KOPT-K1 (cell line): ENCODE measurements at regions not wholly inside any gene's neighbourhood (a gene's known extent, or its start where the extent isn't known, plus 50 kb on each side); places are given as distances from the start of the nearest gene placed in this dataset.
"Not testable (repeated sequence)": the region's sequence is repeated elsewhere in the genome, so short reads cannot be mapped to it uniquely, and the experiment has no call there.

ENCODE experiments used
- H3K27ac ChIP-seq: fragments of 200-600 bp; sonication (generic); 2 replicates; pipeline ENCODE4 v1.5.1; 2016; ENCODE audit warnings: antibody characterized with exemption, mild to moderate bottlenecking, low read depth, low read length; ENCODE audit not compliant: poor library complexity, severe bottlenecking
- H3K36me3 ChIP-seq: fragments of 200-600 bp; sonication (generic); 2 replicates; pipeline ENCODE4 v1.5.1; 2017; ENCODE audit warnings: antibody characterized with exemption, mild to moderate bottlenecking, low read length, moderate library complexity; ENCODE audit not compliant: insufficient read depth
- H3K9me3 ChIP-seq: fragments of 200-600 bp; sonication (generic); 2 replicates; pipeline ENCODE4 v1.5.1; 2017; ENCODE audit warnings: antibody characterized with exemption, low read length, mild to moderate bottlenecking; ENCODE audit not compliant: insufficient read depth, poor library complexity, severe bottlenecking

GRCh38 chrX:41034902-41035301, 50.3 kb upstream of the USP9X start:
- H3K9me3 ChIP-seq, H3K27ac ChIP-seq, H3K36me3 ChIP-seq: not testable (repeated sequence)
